Fibroblast of pulmonary artery (primary cell): ENCODE measurements at regions not wholly inside any gene's neighbourhood (a gene's known extent, or its start where the extent isn't known, plus 50 kb on each side); places are given as distances from the start of the nearest gene placed in this dataset.

ENCODE experiments used
- DNase-seq: peaks from one replicate; pipeline ENCODE4 v3.0.0-alpha.2; 2010; ENCODE audit warnings: low read depth
- H3K4me3 ChIP-seq: replicated peaks from 2 replicates; pipeline ENCODE4 v1.5.1; 2011; ENCODE audit warnings: low read depth, mild to moderate bottlenecking, control low read depth, low read length, moderate library complexity
- CTCF ChIP-seq: IDR thresholded peaks from 2 replicates; pipeline ENCODE4 v1.5.1; 2011; ENCODE audit warnings: mild to moderate bottlenecking, control low read depth, low read length, inconsistent platforms; ENCODE audit errors: missing control alignments

- no peak for TF ChIP-seq CTCF
- H3K4me3 ChIP-seq = no peak overlapping the region
- DNase-seq = no peak
These were observed 95.0 kb upstream of the CALM2 start for GRCh38 chr2:47271054-47272000.

GRCh38 chr2:47270421-47270820 is 94.1 kb upstream of the CALM2 start:
- H3K4me3 ChIP-seq = no peak overlapping the region
- no peak for DNase-seq
- no peak for TF ChIP-seq CTCF

- H3K4me3 ChIP-seq = no peak overlapping the region
- no peak for TF ChIP-seq CTCF
- DNase-seq = peak; percentile 96
These were observed 93.3 kb upstream of the CALM2 start for GRCh38 chr2:47269316-47270232.

- no peak for TF ChIP-seq CTCF
- no peak overlapping the region for H3K4me3 ChIP-seq
- no peak for DNase-seq
These were observed 91.4 kb upstream of the CALM2 start for GRCh38 chr2:47267711-47268086.

- no peak overlapping the region for H3K4me3 ChIP-seq
- DNase-seq = no peak
- TF ChIP-seq CTCF = no peak
These were observed 90.8 kb upstream of the CALM2 start for GRCh38 chr2:47266939-47267710.

GRCh38 chr2:47265751-47266231 is 89.5 kb upstream of the CALM2 start:
- no peak for DNase-seq
- no peak overlapping the region for H3K4me3 ChIP-seq
- no peak for TF ChIP-seq CTCF
